Psoas muscle (tissue), 7 donors: ENCODE measurements at regions not wholly inside any gene's neighbourhood (a gene's known extent, or its start where the extent isn't known, plus 50 kb on each side); places are given as distances from the start of the nearest gene placed in this dataset.

Experiments
- ATAC-seq, 4 donors: fragments of 200-7000 bp; cut with Tn5 transposase; one replicate each; pipeline ENCODE4 v1.9.1; 2020; ENCODE audit warnings: moderate library complexity in 3 of 4, mild to moderate bottlenecking in 2 of 4
- DNase-seq, 2 donors: peaks; one replicate each; pipeline ENCODE4 v3.0.0-alpha.2; 2020
- H3K27ac ChIP-seq: fragments of 200-600 bp; one replicate; pipeline ENCODE4 v1.8.0; 2022
- H3K27me3 ChIP-seq, 3 donors: fragments of 200-600 bp in 1 of 3; one replicate each; pipeline versions ENCODE4 v1.6.1 to v1.8.0; 2013 to 2022; ENCODE audit warnings: low read length in 2 of 3, mild to moderate bottlenecking in 2 of 3, moderate library complexity in 1 of 3; ENCODE audit not compliant: insufficient read depth in 3 of 3
- H3K36me3 ChIP-seq, 2 donors: fragments of 200-600 bp in 1 of 2; one replicate each; pipeline versions ENCODE4 v1.6.1 to v1.8.0; 2013 to 2022; ENCODE audit warnings: low read depth in 1 of 2, mild to moderate bottlenecking in 1 of 2, moderate library complexity in 1 of 2; ENCODE audit not compliant: insufficient read depth in 1 of 2
- H3K4me1 ChIP-seq: fragments of 200-600 bp; one replicate; pipeline ENCODE4 v1.8.0; 2022
- H3K4me3 ChIP-seq: fragments of 200-600 bp; one replicate; pipeline ENCODE4 v1.8.0; 2022; ENCODE audit warnings: mild to moderate bottlenecking
- H3K9me3 ChIP-seq: fragments of 200-600 bp; one replicate; pipeline ENCODE4 v1.8.0; 2022
- WGBS, 3 donors: extraction: QIAGEN DNeasy Blood & Tissue Kit; methylation state at CpG; one replicate each; pipeline versions ENCODE4 v1.1.6 to v1.1.7; 2013; 5-methylcytosine and 5-hydroxymethylcytosine counted together
- intact Hi-C, 2 donors: fragments of 100-400 bp; cut with DNase I; formaldehyde crosslinking; loops; one replicate each; pipeline versions ENCODE4 v1.11.0 to v1.14.2; 2022
- TF ChIP-seq, protein P1 (sequence below): fragments of 200-600 bp; IDR thresholded peaks from one replicate; pipeline ENCODE4 v1.8.0; 2022; ENCODE audit warnings: antibody characterized with exemption
- donor health status: healthy with polysubstance abuse.
- donor health status: DM: no; HTN: no; CAD: no; lungs with moderate emphysema.
- donor health status: Bipolar disorder and iron deficiency.
- donor health status: healthy.
- donor health status: DM: yes; HTN: yes; CAD: no.
- donor health status: DM: no; HTN: no; CAD: no.
- donor health status: DM: yes; HTN: yes; CAD: no.

- H3K27ac ChIP-seq = no peak overlapping the region
- TF ChIP-seq, protein P1, sequence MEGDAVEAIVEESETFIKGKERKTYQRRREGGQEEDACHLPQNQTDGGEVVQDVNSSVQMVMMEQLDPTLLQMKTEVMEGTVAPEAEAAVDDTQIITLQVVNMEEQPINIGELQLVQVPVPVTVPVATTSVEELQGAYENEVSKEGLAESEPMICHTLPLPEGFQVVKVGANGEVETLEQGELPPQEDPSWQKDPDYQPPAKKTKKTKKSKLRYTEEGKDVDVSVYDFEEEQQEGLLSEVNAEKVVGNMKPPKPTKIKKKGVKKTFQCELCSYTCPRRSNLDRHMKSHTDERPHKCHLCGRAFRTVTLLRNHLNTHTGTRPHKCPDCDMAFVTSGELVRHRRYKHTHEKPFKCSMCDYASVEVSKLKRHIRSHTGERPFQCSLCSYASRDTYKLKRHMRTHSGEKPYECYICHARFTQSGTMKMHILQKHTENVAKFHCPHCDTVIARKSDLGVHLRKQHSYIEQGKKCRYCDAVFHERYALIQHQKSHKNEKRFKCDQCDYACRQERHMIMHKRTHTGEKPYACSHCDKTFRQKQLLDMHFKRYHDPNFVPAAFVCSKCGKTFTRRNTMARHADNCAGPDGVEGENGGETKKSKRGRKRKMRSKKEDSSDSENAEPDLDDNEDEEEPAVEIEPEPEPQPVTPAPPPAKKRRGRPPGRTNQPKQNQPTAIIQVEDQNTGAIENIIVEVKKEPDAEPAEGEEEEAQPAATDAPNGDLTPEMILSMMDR = no peak
- ATAC-seq (no peak), DNase-seq (no peak)
- no peaks in the 10 kb centered on the region for H3K36me3 ChIP-seq
- no peaks in the 10 kb centered on the region for H3K9me3 ChIP-seq
- H3K4me1 ChIP-seq = no peaks in the 10 kb centered on the region
- intact Hi-C loops = no loop called here
- H3K4me3 ChIP-seq = no peak overlapping the region
- no peaks in the 10 kb centered on the region for H3K27me3 ChIP-seq
Observed at GRCh38 chr6:19268718-19269117, 568.5 kb upstream of the ID4 start.

DNA sequence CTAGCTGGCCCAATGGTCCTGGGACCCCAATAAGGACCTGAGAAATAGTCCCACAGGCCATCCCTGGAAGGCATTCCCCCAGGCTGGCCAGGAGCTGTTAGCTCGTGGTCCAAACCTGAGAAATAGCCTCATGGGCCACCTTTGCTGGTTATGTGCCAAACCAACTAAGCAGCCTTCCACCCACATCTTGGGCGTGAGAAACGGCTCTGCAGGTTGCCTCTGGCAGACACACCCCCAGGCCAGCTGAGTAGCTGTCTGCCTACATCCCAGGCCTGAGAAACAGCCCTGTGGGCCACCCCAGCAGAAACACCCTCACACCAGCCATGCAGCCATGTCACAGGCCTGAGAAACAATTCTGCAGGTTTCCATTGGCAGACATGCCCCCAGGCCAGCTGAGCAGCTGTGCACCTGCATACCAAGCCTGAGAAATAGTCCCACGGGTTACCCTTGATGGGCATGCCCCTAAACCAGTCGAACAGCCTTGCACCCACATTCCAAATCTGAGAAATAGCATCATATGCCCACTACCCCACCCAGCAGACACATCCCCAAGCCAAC lies 567.8 kb upstream of the ID4 start:
- TF ChIP-seq, protein P1 = no peak
- H3K9me3 ChIP-seq = no peaks in the 10 kb centered on the region
- DNase-seq (no peak), ATAC-seq (no peak)
- no peaks in the 10 kb centered on the region for H3K4me1 ChIP-seq
- no peak overlapping the region for H3K27ac ChIP-seq
- H3K4me3 ChIP-seq = no peak overlapping the region
- no peaks in the 10 kb centered on the region for H3K36me3 ChIP-seq
- 82 to 86% (median 84%) methylated on average over 5 of the region's 5 CpGs for WGBS, 3 donors
- intact Hi-C loops = no loop called here
- no peaks in the 10 kb centered on the region for H3K27me3 ChIP-seq

GRCh38 chr6:19270616-19271015 lies 566.6 kb upstream of the ID4 start:
- Histone ChIP-seq H3K27ac (no peak overlapping the region), H3K4me1 (no peaks in the 10 kb centered on the region), H3K9me3 (no peaks in the 10 kb centered on the region), H3K4me3 (no peak overlapping the region), H3K27me3 (no peaks in the 10 kb centered on the region), H3K36me3 (no peaks in the 10 kb centered on the region)
- TF ChIP-seq, protein P1 = no peak
- WGBS, 3 donors = 86 to 89% (median 86%) methylated on average over 15 of the region's 15 CpGs
- ATAC-seq = no peak
- DNase-seq = no peak
- intact Hi-C loops = no loop called here

DNA sequence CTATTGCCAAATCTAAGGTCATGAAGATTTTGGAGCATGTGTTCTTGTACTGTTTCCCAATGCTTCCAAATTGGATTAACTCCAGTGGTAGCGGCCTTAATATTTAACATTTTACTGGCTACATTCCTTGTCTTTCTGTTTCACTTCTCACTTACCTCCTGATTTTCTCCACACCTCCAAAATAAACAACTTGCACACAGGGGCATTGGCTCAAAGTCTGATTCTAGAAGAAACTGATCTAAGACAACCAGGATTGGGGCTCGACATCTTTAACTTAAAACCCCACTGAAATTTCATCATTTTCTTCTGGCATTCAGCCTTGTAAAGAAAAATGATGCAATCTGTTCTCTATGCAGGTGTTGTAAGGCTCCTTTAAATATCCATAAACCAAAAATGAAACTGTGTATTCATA lies 557.9 kb upstream of the ID4 start:
- H3K36me3 ChIP-seq = no peaks in the 10 kb centered on the region
- no peaks in the 10 kb centered on the region for H3K4me1 ChIP-seq
- H3K4me3 ChIP-seq = no peak overlapping the region
- DNase-seq = no peak
- no peak for ATAC-seq
- TF ChIP-seq, protein P1 = no peak
- intact Hi-C loops = no loop called here
- 17 to 25% (median 24%) methylated on average over 2 of the region's 2 CpGs for WGBS, 3 donors
- H3K9me3 ChIP-seq = no peaks in the 10 kb centered on the region
- H3K27ac ChIP-seq = no peak overlapping the region
- H3K27me3 ChIP-seq = no peaks in the 10 kb centered on the region

DNA sequence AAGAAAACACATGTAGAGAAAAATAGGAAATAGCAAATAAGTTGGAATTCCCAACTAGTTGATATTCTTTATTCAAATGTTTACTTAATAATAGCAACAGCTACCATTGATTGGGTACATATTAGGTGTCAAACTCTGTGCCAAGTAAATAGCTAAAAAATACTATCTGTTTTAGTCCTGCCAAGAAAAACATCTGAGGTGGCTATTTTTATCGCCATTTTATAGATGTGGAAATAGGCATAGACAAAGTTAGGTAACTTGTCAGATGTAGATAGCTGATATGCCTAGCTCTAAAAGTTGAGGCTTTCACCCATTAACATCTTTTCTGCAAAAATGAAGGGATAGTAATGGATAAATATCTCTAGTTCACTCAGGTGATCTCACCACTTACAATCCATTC lies 549.2 kb upstream of the ID4 start:
- intact Hi-C loops = no loop called here
- Histone ChIP-seq H3K36me3 (no peaks in the 10 kb centered on the region), H3K9me3 (no peaks in the 10 kb centered on the region), H3K4me1 (no peaks in the 10 kb centered on the region), H3K27ac (no peak overlapping the region), H3K27me3 (no peaks in the 10 kb centered on the region), H3K4me3 (no peak overlapping the region)
- TF ChIP-seq, protein P1 = no peak
- ATAC-seq (no peak), DNase-seq (no peak)
- WGBS, 3 donors = 50 to 66% (median 51%) methylated on average over 1 of the region's 1 CpG
